SK-N-SH (cell line): ENCODE measurements at regions not wholly inside any gene's neighbourhood (a gene's known extent, or its start where the extent isn't known, plus 50 kb on each side); places are given as distances from the start of the nearest gene placed in this dataset.

Source experiments
- CTCF ChIP-seq: fragments of 200-600 bp; sonication (generic); IDR thresholded peaks from 2 replicates; pipeline ENCODE4 v1.6.1; 2017; ENCODE audit warnings: antibody characterized with exemption, mild to moderate bottlenecking, moderate library complexity
- FOXJ3 ChIP-seq: sonication (generic); formaldehyde crosslinking; IDR thresholded peaks from 2 replicates; pipeline ENCODE4 v1.5.1; 2020; ENCODE audit warnings: mild to moderate bottlenecking, missing genetic modification reagents
- NFIC ChIP-seq: IDR thresholded peaks from 2 replicates; pipeline ENCODE4 v1.4.0; 2012; ENCODE audit warnings: borderline replicate concordance
- RAD21 ChIP-seq: IDR thresholded peaks from 2 replicates; pipeline ENCODE4 v1.6.1; 2012; ENCODE audit warnings: mild to moderate bottlenecking, low read length
- REST ChIP-seq: IDR thresholded peaks from 2 replicates; pipeline ENCODE4 v1.6.1; 2012; ENCODE audit warnings: mild to moderate bottlenecking, low read depth, low read length, moderate library complexity
- SIN3A ChIP-seq: IDR thresholded peaks from 2 replicates; pipeline ENCODE4 v1.6.1; 2012; ENCODE audit warnings: low read depth, mild to moderate bottlenecking, low read length, moderate library complexity, borderline replicate concordance
- SMC3 ChIP-seq: IDR thresholded peaks from 2 replicates; pipeline ENCODE4 v1.6.1; 2012; ENCODE audit warnings: low read depth, low read length, improper control_type of control experiment
- USF2 ChIP-seq: fragments of 150-350 bp; IDR thresholded peaks from 2 replicates; pipeline ENCODE4 v1.6.1; 2017; ENCODE audit warnings: antibody characterized with exemption, low read length, low read depth, borderline replicate concordance
- ZBTB33 ChIP-seq: IDR thresholded peaks from 2 replicates; pipeline ENCODE4 v1.4.0; 2012; ENCODE audit warnings: low read depth, borderline replicate concordance

GRCh38 chr3:5445676-5446201, 258.2 kb downstream of the EDEM1 start:
- TF ChIP-seq CTCF (no peak), NFIC (no peak), ZBTB33 (no peak), SMC3 (no peak), RAD21 (no peak), REST (no peak), FOXJ3 (CRISPR knock-in tag) (no peak), SIN3A (no peak), USF2 (no peak)
